Mesodermal cell (in vitro differentiated cells): ENCODE measurements at regions not wholly inside any gene's neighbourhood (a gene's known extent, or its start where the extent isn't known, plus 50 kb on each side); places are given as distances from the start of the nearest gene placed in this dataset.
"Not testable (repeated sequence)": the region's sequence is repeated elsewhere in the genome, so short reads cannot be mapped to it uniquely, and the experiment has no call there.

Experiments used
- H3K27ac ChIP-seq: 2 replicates; pipeline ENCODE4 v1.7.0; 2013; ENCODE audit warnings: mild to moderate bottlenecking, low read depth, low read length, moderate library complexity; ENCODE audit not compliant: severe bottlenecking
- H3K36me3 ChIP-seq: 2 replicates; pipeline ENCODE4 v1.7.1; 2013; ENCODE audit warnings: mild to moderate bottlenecking, low read length, moderate library complexity; ENCODE audit not compliant: control insufficient read depth, insufficient read depth
- H3K4me1 ChIP-seq: one replicate; pipeline ENCODE4 v1.7.1; 2013; ENCODE audit warnings: mild to moderate bottlenecking, low read length; ENCODE audit not compliant: insufficient read depth, control insufficient read depth, poor library complexity, severe bottlenecking
- H3K4me3 ChIP-seq: 2 replicates; pipeline ENCODE4 v1.7.0; 2013; ENCODE audit warnings: low read length, control low read depth, mild to moderate bottlenecking; ENCODE audit not compliant: insufficient read depth, poor library complexity, severe bottlenecking; ENCODE audit errors: extremely low read depth
- H3K9me3 ChIP-seq: 2 replicates; pipeline ENCODE4 v1.7.1; 2013; ENCODE audit warnings: mild to moderate bottlenecking, low read length, moderate library complexity; ENCODE audit not compliant: control insufficient read depth
- WGBS, 2 experiments: methylation state at CpG; one replicate each; pipeline ENCODE4 v1.1.5; 2013; ENCODE audit warnings: missing lambda C conversion rate in 2 of 2; ENCODE audit not compliant: insufficient coverage in 2 of 2; 5-methylcytosine and 5-hydroxymethylcytosine counted together

DNA sequence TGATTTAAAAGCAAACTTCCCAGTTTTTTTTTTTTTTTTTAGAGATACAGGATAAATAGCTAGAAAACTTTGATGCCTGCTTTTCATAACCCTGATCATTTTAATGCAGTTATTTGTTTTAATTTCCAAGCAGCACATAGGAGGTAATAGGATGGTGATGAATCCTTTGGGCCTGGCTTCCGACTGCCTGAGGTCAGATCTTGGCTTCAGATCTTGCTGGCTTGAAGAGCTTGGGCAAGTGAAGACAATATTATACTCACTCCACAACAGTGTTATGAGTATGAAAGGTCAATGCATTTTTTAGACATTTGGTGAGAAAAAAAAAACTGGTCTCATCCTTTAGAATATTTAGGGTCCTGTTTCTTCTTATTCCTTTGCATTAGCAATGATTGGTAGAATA is 124.8 kb upstream of the PRKCQ start:
- Histone ChIP-seq H3K4me1 (no peaks in the 10 kb centered on the region), H3K4me3 (no peak overlapping the region), H3K36me3 (no peaks in the 10 kb centered on the region), H3K27ac (no peak overlapping the region), H3K9me3 (no peaks in the 10 kb centered on the region)
- no CpG with 5 or more reads among the region's 1 CpG for WGBS, 2 experiments

DNA sequence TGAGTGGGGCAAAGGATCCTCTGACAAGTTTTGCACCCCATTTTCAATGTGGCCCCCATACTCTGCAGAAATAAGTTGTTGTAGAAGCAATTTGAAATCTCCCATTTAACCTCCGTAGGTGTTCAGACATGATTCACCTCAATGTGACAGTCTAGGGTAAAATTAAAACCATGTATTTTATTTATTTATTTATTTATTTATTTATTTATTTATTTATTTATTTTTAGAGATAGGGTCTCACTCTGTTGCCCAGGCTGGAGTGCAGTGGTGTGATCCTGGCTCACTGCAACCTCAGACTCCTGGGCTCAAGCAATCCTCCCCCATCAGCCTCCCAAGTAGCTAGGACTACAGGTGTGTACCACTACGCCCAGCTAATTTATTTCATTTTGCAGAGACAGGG is 122.8 kb upstream of the PRKCQ start:
- H3K4me3 ChIP-seq, H3K36me3 ChIP-seq, H3K4me1 ChIP-seq, H3K9me3 ChIP-seq, H3K27ac ChIP-seq: not testable (repeated sequence)
- 78 to 100% methylated on average over 1 of the region's 2 CpGs for WGBS, 2 experiments

DNA sequence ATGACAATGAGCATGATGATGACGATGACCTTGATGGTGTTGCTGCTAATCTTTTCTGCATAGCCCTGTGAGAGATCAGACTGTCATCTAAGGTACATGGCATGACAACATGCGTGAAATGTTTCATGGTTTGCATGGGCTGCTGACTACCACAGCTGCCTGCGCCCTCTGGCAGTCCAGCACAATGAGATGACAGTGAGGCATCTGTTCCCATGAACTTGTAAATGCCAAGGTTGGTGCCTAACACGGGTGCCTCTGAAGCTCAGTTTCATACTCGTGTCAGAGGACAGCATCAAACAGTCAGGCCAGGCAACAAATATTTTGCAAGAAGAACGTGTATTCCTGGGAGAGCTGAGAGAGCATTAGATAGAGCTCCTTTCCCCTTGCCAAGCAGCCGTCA is 122.0 kb upstream of the PRKCQ start:
- Histone ChIP-seq H3K4me1 (no peaks in the 10 kb centered on the region), H3K9me3 (no peaks in the 10 kb centered on the region), H3K36me3 (no peaks in the 10 kb centered on the region), H3K4me3 (no peak overlapping the region), H3K27ac (no peak overlapping the region)
- 82 to 84% methylated on average over 6 to 7 of the region's 7 CpGs for WGBS, 2 experiments

- Histone ChIP-seq H3K9me3 (no peaks in the 10 kb centered on the region), H3K4me1 (no peaks in the 10 kb centered on the region), H3K4me3 (no peak overlapping the region), H3K27ac (no peak overlapping the region), H3K36me3 (no peaks in the 10 kb centered on the region)
- WGBS, 2 experiments, result 88% methylated on average over 4 to 5 of the region's 7 CpGs
Observed at GRCh38 chr10:6701289-6701688, 121.2 kb upstream of the PRKCQ start.

GRCh38 chr10:6700066-6700465 is 120.0 kb upstream of the PRKCQ start:
- Histone ChIP-seq H3K9me3 (no peaks in the 10 kb centered on the region), H3K4me3 (no peak overlapping the region), H3K4me1 (no peaks in the 10 kb centered on the region), H3K36me3 (no peaks in the 10 kb centered on the region), H3K27ac (no peak overlapping the region)
- 83 to 100% methylated on average over 3 of the region's 4 CpGs for WGBS, 2 experiments

GRCh38 chr10:6699336-6699735 is 119.3 kb upstream of the PRKCQ start:
- H3K4me3 ChIP-seq, result no peak overlapping the region
- H3K4me1 ChIP-seq, result peaks cover 4% of the 10 kb centered on the region
- 89 to 96% methylated on average over 3 of the region's 4 CpGs for WGBS, 2 experiments
- no peaks in the 10 kb centered on the region for H3K36me3 ChIP-seq
- no peaks in the 10 kb centered on the region for H3K9me3 ChIP-seq
- H3K27ac ChIP-seq, result no peak overlapping the region

DNA sequence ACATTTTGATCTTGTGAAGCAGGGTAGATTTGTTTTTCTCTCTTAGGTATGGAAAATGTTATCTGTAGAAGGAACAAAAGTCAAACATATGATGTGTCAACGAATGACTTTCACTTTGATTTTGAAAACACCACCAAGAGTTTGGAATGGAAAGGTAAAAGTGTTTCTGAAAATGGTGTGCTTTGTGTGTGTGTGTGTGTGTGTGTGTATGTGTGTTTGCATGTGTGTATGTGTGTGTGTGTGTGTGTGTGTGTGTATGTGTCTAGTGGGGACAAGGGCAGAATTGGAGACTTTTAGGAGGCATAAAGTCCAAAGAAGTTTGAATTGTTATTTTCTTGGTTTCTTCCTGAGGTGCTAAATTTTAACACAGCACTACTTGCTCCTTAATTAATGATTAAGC is 115.4 kb upstream of the PRKCQ start:
- no peaks in the 10 kb centered on the region for H3K36me3 ChIP-seq
- H3K27ac ChIP-seq, result no peak overlapping the region
- H3K4me1 ChIP-seq, result peaks cover 4% of the 10 kb centered on the region
- WGBS, 2 experiments, result 91 to 100% methylated on average over 1 of the region's 1 CpG
- H3K9me3 ChIP-seq, result no peaks in the 10 kb centered on the region
- H3K4me3 ChIP-seq, result no peak overlapping the region

DNA sequence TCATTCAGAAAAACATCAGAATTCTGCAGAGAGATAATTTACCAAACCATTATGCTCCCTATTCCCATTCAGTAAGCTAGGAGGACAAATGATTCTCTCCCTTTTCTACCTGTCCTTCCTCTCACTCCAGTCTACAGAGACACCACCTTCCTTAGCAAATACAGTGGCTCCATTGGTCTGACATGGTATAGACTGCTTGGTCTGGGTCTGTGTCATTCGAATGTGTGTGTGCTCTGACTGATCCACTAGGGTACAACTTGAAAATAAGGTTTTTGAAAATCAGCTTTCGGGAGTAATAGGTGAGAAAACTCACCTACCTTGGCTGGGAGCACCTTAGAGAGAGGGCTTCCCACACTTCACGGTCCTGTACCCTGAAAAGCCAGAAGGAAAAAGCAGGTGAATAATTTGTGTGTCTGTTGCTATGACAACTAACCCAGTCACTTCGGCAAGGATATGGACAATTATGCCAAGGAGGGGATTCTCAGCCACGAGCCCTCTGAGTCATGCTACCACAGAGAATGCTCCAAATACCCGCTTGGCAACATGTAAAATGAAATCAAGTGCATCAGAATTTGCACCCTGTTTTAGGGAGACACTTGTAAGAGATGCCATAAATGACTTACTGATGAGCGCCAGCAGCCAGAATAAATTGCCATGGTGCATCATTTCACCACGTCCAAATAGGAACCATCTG is 114.5 kb upstream of the PRKCQ start:
- Histone ChIP-seq H3K4me1 (peaks cover 4% of the 10 kb centered on the region), H3K27ac (no peak overlapping the region), H3K4me3 (no peak overlapping the region), H3K9me3 (no peaks in the 10 kb centered on the region), H3K36me3 (no peaks in the 10 kb centered on the region)
- WGBS, 2 experiments, result 85 to 87% methylated on average over 8 of the region's 8 CpGs

- no peaks in the 10 kb centered on the region for H3K9me3 ChIP-seq
- 86 to 90% methylated on average over 2 to 6 of the region's 7 CpGs for WGBS, 2 experiments
- H3K27ac ChIP-seq, result no peak overlapping the region
- H3K36me3 ChIP-seq, result no peaks in the 10 kb centered on the region
- no peak overlapping the region for H3K4me3 ChIP-seq
- peaks cover 4% of the 10 kb centered on the region for H3K4me1 ChIP-seq
Observed at GRCh38 chr10:6692856-6693255, 112.8 kb upstream of the PRKCQ start.

GRCh38 chr10:6692103-6692502 is 112.0 kb upstream of the PRKCQ start:
- no peaks in the 10 kb centered on the region for H3K9me3 ChIP-seq
- H3K36me3 ChIP-seq, result no peaks in the 10 kb centered on the region
- H3K4me1 ChIP-seq, result peaks cover 4% of the 10 kb centered on the region
- 75 to 100% methylated on average over 1 to 2 of the region's 2 CpGs for WGBS, 2 experiments
- no peak overlapping the region for H3K4me3 ChIP-seq
- H3K27ac ChIP-seq, result no peak overlapping the region

GRCh38 chr10:6689036-6689435 is 109.0 kb upstream of the PRKCQ start:
- no peaks in the 10 kb centered on the region for H3K36me3 ChIP-seq
- no peak overlapping the region for H3K4me3 ChIP-seq
- H3K27ac ChIP-seq, result no peak overlapping the region
- 100% methylated on average over 1 of the region's 5 CpGs; no CpG with 5 or more reads in 1 of the 2 experiments for WGBS, 2 experiments
- H3K4me1 ChIP-seq, result no peaks in the 10 kb centered on the region
- H3K9me3 ChIP-seq, result no peaks in the 10 kb centered on the region
